ENCODE measurements at regions not wholly inside any gene's neighbourhood (a gene's known extent, or its start where the extent isn't known, plus 50 kb on each side); places are given as distances from the start of the nearest gene placed in this dataset.

DNA sequence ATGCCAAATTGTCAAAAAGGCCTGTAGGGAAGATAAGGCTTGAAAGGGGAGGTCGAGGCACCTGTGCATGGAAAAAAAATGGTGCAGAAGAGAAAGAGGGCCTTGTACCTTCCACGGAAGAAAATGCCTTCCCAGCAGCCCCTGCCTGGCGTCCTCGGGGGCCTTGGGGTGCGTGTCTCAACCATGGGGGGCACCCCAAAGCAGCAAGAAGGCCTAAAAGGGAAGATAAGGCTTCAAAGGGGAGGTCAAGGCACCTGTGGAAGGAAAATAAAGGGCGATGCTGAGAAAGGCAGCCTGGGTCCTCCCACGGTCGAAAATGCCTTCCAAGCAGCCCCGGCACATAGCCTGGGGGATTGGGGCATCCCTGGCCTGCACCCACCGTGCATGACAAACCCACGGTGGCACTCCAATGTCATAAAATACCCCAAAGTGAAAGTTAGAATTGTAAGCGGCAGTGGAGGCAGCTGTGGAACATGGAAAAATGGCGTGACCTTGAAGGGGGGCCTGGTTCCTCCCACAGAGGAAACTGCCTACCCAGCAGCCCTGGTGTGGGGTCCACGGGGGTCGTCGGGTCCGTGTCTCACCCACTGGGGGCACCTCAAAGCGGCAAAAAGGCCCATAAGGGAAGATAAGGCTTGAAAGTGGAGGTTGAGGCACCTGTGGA lies 275.0 kb downstream of the ALG10 start:
- no peak for TF ChIP-seq EZH2 (IDR thresholded peaks at IDR 0.05; ENCODE audit: low read length, missing control alignments)
- TF ChIP-seq, protein P1, sequence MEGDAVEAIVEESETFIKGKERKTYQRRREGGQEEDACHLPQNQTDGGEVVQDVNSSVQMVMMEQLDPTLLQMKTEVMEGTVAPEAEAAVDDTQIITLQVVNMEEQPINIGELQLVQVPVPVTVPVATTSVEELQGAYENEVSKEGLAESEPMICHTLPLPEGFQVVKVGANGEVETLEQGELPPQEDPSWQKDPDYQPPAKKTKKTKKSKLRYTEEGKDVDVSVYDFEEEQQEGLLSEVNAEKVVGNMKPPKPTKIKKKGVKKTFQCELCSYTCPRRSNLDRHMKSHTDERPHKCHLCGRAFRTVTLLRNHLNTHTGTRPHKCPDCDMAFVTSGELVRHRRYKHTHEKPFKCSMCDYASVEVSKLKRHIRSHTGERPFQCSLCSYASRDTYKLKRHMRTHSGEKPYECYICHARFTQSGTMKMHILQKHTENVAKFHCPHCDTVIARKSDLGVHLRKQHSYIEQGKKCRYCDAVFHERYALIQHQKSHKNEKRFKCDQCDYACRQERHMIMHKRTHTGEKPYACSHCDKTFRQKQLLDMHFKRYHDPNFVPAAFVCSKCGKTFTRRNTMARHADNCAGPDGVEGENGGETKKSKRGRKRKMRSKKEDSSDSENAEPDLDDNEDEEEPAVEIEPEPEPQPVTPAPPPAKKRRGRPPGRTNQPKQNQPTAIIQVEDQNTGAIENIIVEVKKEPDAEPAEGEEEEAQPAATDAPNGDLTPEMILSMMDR (conservative IDR thresholded peaks at IDR 0.05 in 1 of 2, IDR thresholded peaks at IDR 0.05 in 1 of 2; ENCODE audit: low read depth in 1 of 2, low read length in 2 of 2) = no peak

All from fibroblast of lung (primary cell).